PC-3 (cell line): ENCODE measurements at regions not wholly inside any gene's neighbourhood (a gene's known extent, or its start where the extent isn't known, plus 50 kb on each side); places are given as distances from the start of the nearest gene placed in this dataset.
A peak's percentile ranks its signal among the peaks of the same experiment; 100 is the strongest.

Source experiments
- ATAC-seq: fragments of 200-7000 bp; cut with Tn5 transposase; 2 replicates; pipeline ENCODE4 v1.9.1; 2020; ENCODE audit warnings: mild to moderate bottlenecking, moderate library complexity
- BruUV-seq: library from RNA; stranded (reverse); fragments of 400-500 nt; replicated peaks from 2 replicates; lab custom pipeline; 2021; lab: Mats Ljungman, UMichigan
- CTCF ChIA-PET: fragments of 300-600 bp; sonication (Branson Sonifier 250); formaldehyde crosslinking; loops from one replicate; lab custom pipeline; 2022; ENCODE audit warnings: antibody characterized with exemption; lab: Charles Lee
- POLR2A ChIA-PET: fragments of 300-600 bp; sonication (Branson Sonifier 250); formaldehyde crosslinking; loops from one replicate; lab custom pipeline; 2022; ENCODE audit warnings: antibody characterized with exemption; ENCODE audit not compliant: unreplicated experiment; lab: Charles Lee
- DNase-seq: peaks from one replicate; pipeline ENCODE4 v3.0.0-alpha.2; 2015
- H2AFZ ChIP-seq: fragments of 300-600 bp; sonication (generic); 2 replicates; pipeline ENCODE4 v1.6.0; 2016; ENCODE audit warnings: antibody characterized with exemption, low read length
- H3F3A ChIP-seq: fragments of 300-600 bp; sonication (generic); one replicate; pipeline ENCODE4 v1.6.0; 2017; ENCODE audit warnings: antibody characterized with exemption, low read length, control low read depth, mild to moderate bottlenecking; ENCODE audit not compliant: unreplicated experiment
- H3K27ac ChIP-seq: fragments of 300-600 bp; sonication (generic); 2 replicates; pipeline ENCODE4 v1.5.1; 2016; ENCODE audit warnings: mild to moderate bottlenecking, low read length
- H3K27me3 ChIP-seq: fragments of 300-600 bp; sonication (generic); 2 replicates; pipeline ENCODE4 v1.6.1; 2016; ENCODE audit warnings: low read length, mixed read lengths
- H3K36me3 ChIP-seq: fragments of 300-600 bp; sonication (generic); 2 replicates; pipeline ENCODE4 v1.6.1; 2016; ENCODE audit warnings: low read depth, mixed run types, low read length, mixed read lengths
- H3K4me1 ChIP-seq: fragments of 300-600 bp; sonication (generic); 2 replicates; pipeline ENCODE4 v1.5.1; 2016; ENCODE audit warnings: low read length; ENCODE audit not compliant: insufficient read depth
- H3K4me2 ChIP-seq: fragments of 300-600 bp; sonication (generic); 2 replicates; pipeline ENCODE4 v1.6.0; 2016; ENCODE audit warnings: low read length
- H3K4me3 ChIP-seq: fragments of 300-600 bp; sonication (generic); 2 replicates; pipeline ENCODE4 v1.5.1; 2016; ENCODE audit warnings: mild to moderate bottlenecking, low read length, mixed read lengths
- H3K79me2 ChIP-seq: fragments of 300-600 bp; sonication (generic); 2 replicates; pipeline ENCODE4 v1.6.1; 2017; ENCODE audit warnings: low read length, mixed read lengths
- H3K9ac ChIP-seq: fragments of 300-600 bp; sonication (generic); 2 replicates; pipeline ENCODE4 v1.6.0; 2016; ENCODE audit warnings: mild to moderate bottlenecking, low read length
- H3K9me2 ChIP-seq: fragments of 300-600 bp; sonication (generic); replicated peaks from 2 replicates; pipeline ENCODE4 v1.6.1; 2016; ENCODE audit warnings: mixed run types, low read length, mixed read lengths
- H3K9me3 ChIP-seq: fragments of 300-600 bp; sonication (generic); 2 replicates; pipeline ENCODE4 v1.6.1; 2016; ENCODE audit warnings: low read length, mixed read lengths
- H4K20me1 ChIP-seq: fragments of 300-600 bp; sonication (generic); 2 replicates; pipeline ENCODE4 v1.6.1; 2016; ENCODE audit warnings: low read length, mixed read lengths
- CTCF ChIP-seq: fragments of 300-600 bp; sonication (generic); conservative IDR thresholded peaks from 2 replicates; pipeline ENCODE4 v1.5.1; 2017; ENCODE audit warnings: antibody characterized with exemption, low read depth, mild to moderate bottlenecking, low read length
- EZH2 ChIP-seq: fragments of 300-600 bp; sonication (generic); IDR thresholded peaks from one replicate; pipeline ENCODE4 v1.6.1; 2017; ENCODE audit warnings: antibody characterized with exemption, mild to moderate bottlenecking, low read length; ENCODE audit not compliant: unreplicated experiment
- EZH2phosphoT487 ChIP-seq: fragments of 300-600 bp; sonication (generic); IDR thresholded peaks from 2 replicates; pipeline ENCODE4 v1.6.1; 2018; ENCODE audit warnings: mild to moderate bottlenecking, antibody characterized with exemption, low read length, borderline replicate concordance
- intact Hi-C: fragments of 100-400 bp; cut with micrococcal nuclease; formaldehyde crosslinking; loops from 2 replicates; pipeline ENCODE4 v1.9.0; 2023

- no peaks in the 10 kb centered on the region for H3K4me1 ChIP-seq
- no peak overlapping the region for H3K27ac ChIP-seq
- DNase-seq: no peak
- intact Hi-C loops: no loop called here
- no peak for ATAC-seq
- no peak overlapping the region for H3K4me2 ChIP-seq
- ChIA-PET CTCF (no interaction called here), POLR2A (no interaction called here)
- H3K4me3 ChIP-seq: no peak overlapping the region
- H3F3A ChIP-seq: no peaks in the 10 kb centered on the region
- H3K9me3 ChIP-seq: no peaks in the 10 kb centered on the region
- no TSS peak for BruUV-seq
- no peaks in the 10 kb centered on the region for H3K79me2 ChIP-seq
- no peak overlapping the region for H2AFZ ChIP-seq
- TF ChIP-seq EZH2phosphoT487 (no peak), CTCF (no peak), EZH2 (no peak)
- H3K36me3 ChIP-seq: no peaks in the 10 kb centered on the region
- H3K9me2 ChIP-seq: no peaks in the 10 kb centered on the region
- H3K27me3 ChIP-seq: no peaks in the 10 kb centered on the region
- no peak overlapping the region for H3K9ac ChIP-seq
- H4K20me1 ChIP-seq: no peaks in the 10 kb centered on the region
These were observed 209.7 kb downstream of the SH3BP4 start for GRCh38 chr2:235161565-235161964.

DNA sequence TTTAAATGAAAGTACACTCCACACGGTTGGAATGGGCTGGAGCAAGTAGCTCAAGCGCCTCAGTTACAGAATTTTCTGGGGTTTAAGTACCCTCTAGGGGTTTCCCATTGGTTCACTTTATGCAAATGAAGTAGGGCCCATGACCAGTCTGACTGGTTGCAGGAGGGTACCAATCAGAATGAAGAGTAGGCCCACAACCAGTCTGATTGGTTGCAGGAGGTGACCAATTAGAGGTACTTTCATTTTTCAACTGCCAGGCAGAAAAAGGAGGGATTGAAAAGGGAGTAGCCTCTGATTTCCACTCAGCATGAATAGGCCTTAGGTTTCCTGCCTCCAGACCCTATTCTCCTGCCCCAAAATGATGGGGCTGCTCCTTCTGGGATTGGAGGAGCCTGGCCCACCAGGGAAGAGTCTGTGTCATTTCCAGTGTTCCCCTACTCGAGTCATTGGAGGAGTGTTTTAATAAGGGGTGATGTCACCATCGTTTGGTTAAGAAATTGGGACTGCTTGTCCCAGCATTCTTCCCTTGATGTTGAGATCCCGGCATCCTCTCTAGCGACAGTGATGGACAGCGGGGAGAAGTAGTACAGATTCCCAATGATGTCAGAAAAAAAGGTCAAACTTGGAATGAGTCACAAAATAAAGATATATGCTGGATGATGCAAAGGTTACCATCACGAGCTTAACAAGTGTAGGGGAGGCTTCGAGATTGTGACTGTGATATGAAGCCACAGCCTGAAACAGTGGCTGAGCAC, 210.4 kb downstream of the SH3BP4 start:
- no peak for TF ChIP-seq EZH2
- no peak for TF ChIP-seq EZH2phosphoT487
- TF ChIP-seq CTCF: no peak
- Histone ChIP-seq H2AFZ (no peak overlapping the region), H3K9me2 (no peaks in the 10 kb centered on the region), H3F3A (no peaks in the 10 kb centered on the region), H3K9ac (no peak overlapping the region), H3K4me3 (no peak overlapping the region), H3K27ac (no peak overlapping the region), H3K9me3 (no peaks in the 10 kb centered on the region), H3K27me3 (no peaks in the 10 kb centered on the region), H4K20me1 (no peaks in the 10 kb centered on the region), H3K36me3 (no peaks in the 10 kb centered on the region), H3K4me1 (no peaks in the 10 kb centered on the region), H3K79me2 (no peaks in the 10 kb centered on the region), H3K4me2 (no peak overlapping the region)
- no TSS peak for BruUV-seq
- ChIA-PET CTCF (no interaction called here), POLR2A (no interaction called here)
- intact Hi-C loops: no loop called here
- ATAC-seq: peak; percentile 33; the same call in 1 of the 2 replicates
- peak; percentile 19 for DNase-seq

DNA sequence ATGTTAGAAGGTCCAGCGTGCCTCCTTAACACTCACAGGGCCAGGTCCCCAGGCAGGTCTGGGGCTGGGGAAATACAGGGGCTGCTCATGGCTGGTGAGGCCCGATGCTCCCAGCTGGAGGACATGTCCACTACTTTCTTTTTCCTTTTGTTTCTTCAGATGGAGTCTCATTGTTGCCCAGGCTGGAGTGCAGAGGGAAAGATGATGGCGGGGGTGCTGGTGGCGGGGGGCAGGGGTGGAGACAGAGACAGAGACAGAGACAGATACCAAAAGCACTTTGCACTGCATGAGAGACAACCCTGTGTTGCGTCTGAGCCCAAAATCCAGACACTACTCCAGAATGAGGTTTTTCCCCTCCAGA, 211.0 kb downstream of the SH3BP4 start:
- Histone ChIP-seq H3F3A (no peaks in the 10 kb centered on the region), H3K4me1 (no peaks in the 10 kb centered on the region), H3K4me2 (no peak overlapping the region), H3K4me3 (no peak overlapping the region), H3K9ac (no peak overlapping the region), H3K27me3 (no peaks in the 10 kb centered on the region), H3K9me2 (no peaks in the 10 kb centered on the region), H3K36me3 (no peaks in the 10 kb centered on the region), H3K27ac (no peak overlapping the region), H2AFZ (no peak overlapping the region), H4K20me1 (no peaks in the 10 kb centered on the region), H3K79me2 (no peaks in the 10 kb centered on the region), H3K9me3 (no peaks in the 10 kb centered on the region)
- intact Hi-C loops: no loop called here
- CTCF ChIA-PET: no interaction called here
- ATAC-seq (no peak), DNase-seq (no peak)
- POLR2A ChIA-PET: no interaction called here
- no TSS peak for BruUV-seq
- TF ChIP-seq CTCF (no peak), EZH2 (no peak), EZH2phosphoT487 (no peak)
